ENCODE measurements at regions not wholly inside any gene's neighbourhood (a gene's known extent, or its start where the extent isn't known, plus 50 kb on each side); places are given as distances from the start of the nearest gene placed in this dataset.

DNA sequence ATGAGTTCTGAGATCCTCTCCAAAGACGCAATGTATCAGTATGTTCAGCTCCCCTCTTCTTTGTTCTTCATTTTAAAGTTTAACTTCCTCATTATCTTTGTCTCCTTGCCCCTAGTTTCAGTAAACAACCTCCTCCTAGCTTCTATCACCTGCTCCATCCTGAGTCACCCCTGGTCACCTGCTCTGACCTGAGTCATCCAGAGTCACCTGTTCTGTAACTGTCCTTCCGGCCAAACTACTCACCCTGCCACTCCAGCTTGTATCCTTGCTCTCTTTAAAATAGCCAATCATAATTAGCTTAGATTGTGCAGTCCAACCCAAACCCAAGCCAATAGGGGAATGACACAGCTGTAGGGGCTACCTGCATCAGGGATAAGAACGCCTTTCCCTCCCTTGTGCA, 332.0 kb downstream of the OLFM3 start:
- H3K4me3 ChIP-seq (ENCODE audit: low read depth, low read length) = no peak overlapping the region

- no peak overlapping the region for H3K4me3 ChIP-seq (ENCODE audit: low read depth, low read length)
Observed at GRCh38 chr1:101667761-101668160, 329.0 kb downstream of the OLFM3 start.

GRCh38 chr1:101683136-101683535, 313.6 kb downstream of the OLFM3 start:
- H3K4me3 ChIP-seq (ENCODE audit: low read depth, low read length) = no peak overlapping the region

- H3K4me3 ChIP-seq (ENCODE audit: low read depth, low read length) = no peak overlapping the region
Observed at GRCh38 chr1:101683561-101683960, 313.2 kb downstream of the OLFM3 start.

GRCh38 chr1:101697072-101697471, 299.7 kb downstream of the OLFM3 start:
- H3K4me3 ChIP-seq (ENCODE audit: low read depth, low read length) = no peak overlapping the region

GRCh38 chr1:101698681-101699080, 298.0 kb downstream of the OLFM3 start:
- H3K4me3 ChIP-seq (ENCODE audit: low read depth, low read length) = no peak overlapping the region

DNA sequence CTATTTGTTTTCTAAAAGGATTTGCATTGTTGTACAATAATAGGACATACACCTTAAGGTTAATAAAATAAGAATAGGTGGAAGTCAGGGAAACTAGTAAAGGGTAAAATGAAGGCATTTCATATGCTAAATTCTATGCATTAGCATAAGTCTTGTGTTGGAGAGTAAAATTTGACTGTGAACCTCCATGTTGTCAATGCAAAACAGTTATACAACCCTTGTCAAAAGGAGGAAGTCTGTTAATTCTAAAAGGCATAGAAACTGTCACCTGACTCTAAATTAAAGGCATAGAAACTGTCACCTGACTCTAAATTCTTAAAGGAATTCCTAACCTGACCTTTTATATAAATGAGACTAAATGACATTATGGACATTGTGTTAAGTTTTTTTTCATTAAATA, 291.8 kb downstream of the OLFM3 start:
- no peak overlapping the region for H3K4me3 ChIP-seq (ENCODE audit: low read depth, low read length)

- no peak overlapping the region for H3K4me3 ChIP-seq (ENCODE audit: low read depth, low read length)
Observed at GRCh38 chr1:101706366-101706765, 290.4 kb downstream of the OLFM3 start.

GRCh38 chr1:101709721-101710120, 287.0 kb downstream of the OLFM3 start:
- no peak overlapping the region for H3K4me3 ChIP-seq (ENCODE audit: low read depth, low read length)

- no peak overlapping the region for H3K4me3 ChIP-seq (ENCODE audit: low read depth, low read length)
Observed at GRCh38 chr1:101713760-101714159, 283.0 kb downstream of the OLFM3 start.

- H3K4me3 ChIP-seq (ENCODE audit: low read depth, low read length) = no peak overlapping the region
Observed at GRCh38 chr1:101723415-101723814, 273.3 kb downstream of the OLFM3 start.

DNA sequence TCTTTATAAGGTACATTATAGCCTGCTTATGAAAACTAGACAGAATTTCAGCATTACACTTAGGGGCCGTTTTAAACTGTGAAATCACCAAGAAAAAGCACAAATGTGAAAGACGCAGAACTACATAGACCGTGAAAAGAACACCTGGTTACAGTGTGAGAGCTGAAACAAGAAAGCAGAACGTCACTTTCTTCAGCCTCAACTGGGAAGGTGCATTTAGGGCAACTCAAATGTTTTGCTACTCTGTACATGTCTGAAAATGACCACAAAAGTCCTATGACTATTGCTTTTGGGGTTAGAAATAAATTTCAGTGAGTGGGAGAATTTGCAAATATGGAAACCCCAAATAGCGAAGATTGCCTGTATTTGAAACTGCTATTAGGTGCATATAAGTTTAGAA, 268.7 kb downstream of the OLFM3 start:
- H3K4me3 ChIP-seq (ENCODE audit: low read depth, low read length) = no peak overlapping the region

GRCh38 chr1:101730559-101730958, 266.2 kb downstream of the OLFM3 start:
- no peak overlapping the region for H3K4me3 ChIP-seq (ENCODE audit: low read depth, low read length)

GRCh38 chr1:101732261-101732660, 264.5 kb downstream of the OLFM3 start:
- no peak overlapping the region for H3K4me3 ChIP-seq (ENCODE audit: low read depth, low read length)

DNA sequence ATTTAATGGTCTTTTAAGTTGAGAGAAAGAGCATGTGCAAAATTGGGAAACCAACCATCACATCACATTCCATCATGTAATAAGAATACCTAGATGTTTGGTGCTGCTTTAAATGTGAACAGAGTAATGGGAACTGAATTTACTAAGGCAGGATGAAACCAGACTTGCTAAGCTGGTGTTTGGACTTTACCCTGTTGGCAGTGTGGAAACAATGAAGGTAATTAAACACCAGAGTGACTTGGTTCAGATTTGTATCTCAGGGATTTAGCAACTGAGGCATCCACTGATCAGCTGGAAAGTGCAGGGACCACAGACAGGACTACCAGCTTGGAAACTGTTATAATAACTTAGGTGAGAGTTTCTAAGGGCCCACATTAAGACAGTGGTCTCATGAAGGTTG, 263.4 kb downstream of the OLFM3 start:
- H3K4me3 ChIP-seq (ENCODE audit: low read depth, low read length) = no peak overlapping the region

DNA sequence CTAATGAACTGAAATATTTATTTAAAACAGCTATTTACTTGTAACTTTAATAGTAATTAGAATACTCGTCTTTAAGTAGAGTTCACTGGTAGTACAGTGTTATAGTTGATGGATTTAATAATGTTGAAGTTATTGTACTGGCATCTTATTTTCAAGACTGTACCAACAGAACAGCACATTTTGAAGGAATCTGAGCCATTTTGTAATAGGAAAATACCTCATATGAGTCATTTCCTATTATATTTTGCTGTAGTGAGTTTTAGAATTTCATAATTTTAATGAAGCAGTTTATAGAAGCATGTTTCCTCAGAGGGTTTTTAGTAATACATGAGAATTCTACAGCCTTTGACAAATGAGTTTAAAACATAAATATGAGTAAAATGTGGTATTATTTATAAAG, 258.3 kb downstream of the OLFM3 start:
- no peak overlapping the region for H3K4me3 ChIP-seq (ENCODE audit: low read depth, low read length)

DNA sequence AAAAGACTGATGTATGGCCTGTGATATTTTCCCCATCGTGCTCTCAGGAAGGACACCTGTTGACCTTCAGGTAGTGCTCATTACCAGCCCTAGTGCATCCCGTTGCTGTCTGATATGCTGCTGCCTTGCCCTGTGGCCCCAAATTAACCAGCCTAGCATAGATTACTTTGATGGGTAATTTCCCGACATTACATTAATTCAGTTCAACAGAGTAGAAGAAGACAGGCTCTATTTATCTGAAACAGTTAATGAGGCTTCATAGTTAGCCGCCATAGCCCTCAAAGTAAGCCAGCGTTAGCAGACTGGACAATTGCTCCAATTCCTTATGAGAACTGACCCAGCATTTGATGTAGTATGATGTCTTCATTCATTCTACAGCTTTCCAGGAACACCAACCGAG, 257.6 kb downstream of the OLFM3 start:
- H3K4me3 ChIP-seq (ENCODE audit: low read depth, low read length) = no peak overlapping the region

DNA sequence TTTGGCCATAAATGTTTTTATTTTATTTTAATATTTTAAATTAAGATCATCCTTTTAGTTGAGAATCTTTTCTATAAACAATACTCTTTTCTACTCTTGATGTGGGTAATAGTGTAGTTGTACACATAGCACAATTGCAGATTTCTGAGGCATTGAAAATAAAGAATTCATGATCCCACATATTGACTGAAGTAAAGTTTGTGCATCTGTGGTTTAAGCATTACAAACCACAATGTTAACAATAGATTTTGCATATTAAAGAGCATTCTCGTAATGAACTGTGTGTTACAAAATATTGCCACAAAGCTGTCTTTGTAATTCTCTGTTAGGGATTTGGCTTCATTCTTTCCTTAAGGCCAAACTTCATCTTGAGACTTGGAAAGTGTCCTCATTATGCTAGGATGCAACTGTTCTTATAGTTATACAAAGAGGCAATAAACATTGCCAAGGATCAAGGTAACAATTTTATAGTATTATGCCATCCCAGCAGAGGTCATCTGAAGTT, 256.8 kb downstream of the OLFM3 start:
- no peak overlapping the region for H3K4me3 ChIP-seq (ENCODE audit: low read depth, low read length)

- no peak overlapping the region for H3K4me3 ChIP-seq (ENCODE audit: low read depth, low read length)
Observed at GRCh38 chr1:101741910-101742309, 254.8 kb downstream of the OLFM3 start.

GRCh38 chr1:101742509-101742908, 254.2 kb downstream of the OLFM3 start:
- no peak overlapping the region for H3K4me3 ChIP-seq (ENCODE audit: low read depth, low read length)

DNA sequence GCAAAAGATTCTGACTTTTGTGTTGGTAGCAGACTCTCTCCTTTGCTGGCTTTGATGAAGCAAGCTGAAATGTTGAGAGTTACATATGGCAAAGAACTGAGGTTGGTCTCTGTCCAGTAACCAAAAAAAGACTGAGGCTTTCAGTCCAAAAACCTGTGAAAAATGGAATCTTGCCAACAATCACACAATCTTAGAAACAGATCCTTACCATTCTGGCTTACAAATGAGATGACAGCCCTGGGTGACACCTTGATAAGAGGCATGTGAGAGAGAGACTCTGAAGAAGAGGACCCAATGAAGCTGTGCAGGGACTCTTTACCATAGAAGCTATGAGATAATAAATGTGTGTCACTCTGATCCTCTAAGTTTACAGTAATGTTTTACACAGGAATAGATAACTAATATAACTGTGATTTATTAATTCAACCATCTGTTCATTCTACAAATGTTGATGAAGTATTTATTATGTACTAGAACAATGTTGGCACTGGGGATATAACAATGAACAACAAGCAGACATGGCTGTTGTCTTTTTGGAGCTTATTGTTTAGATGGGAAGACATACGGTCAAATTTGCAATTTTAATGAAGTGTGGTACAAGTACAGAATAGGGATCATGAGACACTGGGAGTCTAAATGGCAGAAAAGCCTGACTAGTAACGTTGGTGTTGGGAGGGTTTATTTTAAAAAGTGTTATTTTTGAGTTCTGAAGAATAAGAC, 251.0 kb downstream of the OLFM3 start:
- no peak overlapping the region for H3K4me3 ChIP-seq (ENCODE audit: low read depth, low read length)

GRCh38 chr1:101748077-101748476, 248.6 kb downstream of the OLFM3 start:
- no peak overlapping the region for H3K4me3 ChIP-seq (ENCODE audit: low read depth, low read length)

Data from iPS-11a (cell line).